WTC11 (cell line): ENCODE measurements at regions not wholly inside any gene's neighbourhood (a gene's known extent, or its start where the extent isn't known, plus 50 kb on each side); places are given as distances from the start of the nearest gene placed in this dataset.
"Not testable (repeated sequence)": the region's sequence is repeated elsewhere in the genome, so short reads cannot be mapped to it uniquely, and the experiment has no call there.

Source experiments
- ATAC-seq: fragments of 200-7000 bp; cut with Tn5 transposase; 2 replicates; pipeline ENCODE4 v1.10.0; 2021; ENCODE audit warnings: mild to moderate bottlenecking, moderate library complexity
- CTCF ChIA-PET: fragments of 300-600 bp; sonication (Branson Sonifier 250); formaldehyde crosslinking; loops from one replicate; lab custom pipeline; 2021; ENCODE audit warnings: antibody characterized with exemption; lab: Charles Lee
- POLR2A ChIA-PET: fragments of 350-600 bp; sonication (Branson Sonifier 250); formaldehyde crosslinking; loops from one replicate; lab custom pipeline; 2021; ENCODE audit warnings: antibody characterized with exemption; lab: Charles Lee
- DNase-seq: peaks from one replicate; pipeline ENCODE4 v3.0.0; 2021; ENCODE audit warnings: low spot score
- H3K27ac Mint-ChIP-seq: 2 replicates; pipeline ENCODE4 v1.8.0; 2021; ENCODE audit warnings: mixed read lengths
- H3K27me3 Mint-ChIP-seq: 2 replicates; pipeline ENCODE4 v1.8.0; 2021; ENCODE audit warnings: low read depth, mild to moderate bottlenecking, moderate library complexity, mixed read lengths
- H3K36me3 Mint-ChIP-seq: 2 replicates; pipeline ENCODE4 v1.8.0; 2021; ENCODE audit warnings: mixed read lengths
- H3K4me1 Mint-ChIP-seq: 2 replicates; pipeline ENCODE4 v1.8.0; 2022; ENCODE audit warnings: mixed read lengths
- H3K4me3 Mint-ChIP-seq: 2 replicates; pipeline ENCODE4 v1.8.0; 2021; ENCODE audit warnings: mild to moderate bottlenecking, moderate library complexity, mixed read lengths
- H3K9me3 Mint-ChIP-seq: 2 replicates; pipeline ENCODE4 v1.8.0; 2021; ENCODE audit warnings: mixed read lengths
- ATF1 ChIP-seq: sonication (generic); formaldehyde crosslinking; IDR thresholded peaks from 2 replicates; pipeline ENCODE4 v1.8.1; 2023; ENCODE audit warnings: mild to moderate bottlenecking, moderate library complexity, missing genetic modification reagents
- ATF3 ChIP-seq: sonication (generic); formaldehyde crosslinking; conservative IDR thresholded peaks from 2 replicates; pipeline ENCODE4 v1.8.1; 2022; ENCODE audit warnings: mild to moderate bottlenecking, missing genetic modification reagents
- E2F1 ChIP-seq: sonication (generic); formaldehyde crosslinking; IDR thresholded peaks from 2 replicates; pipeline ENCODE4 v1.8.0; 2022; ENCODE audit warnings: mild to moderate bottlenecking, missing genetic modification reagents
- E2F5 ChIP-seq: sonication (generic); formaldehyde crosslinking; IDR thresholded peaks from 2 replicates; pipeline ENCODE4 v1.8.1; 2022; ENCODE audit warnings: mild to moderate bottlenecking, moderate library complexity, missing genetic modification reagents
- EMX1 ChIP-seq: fragments of 250-450 bp; sonication (Bioruptor Pico); IDR thresholded peaks from 2 replicates; pipeline ENCODE4 v1.8.0; 2021; ENCODE audit warnings: mild to moderate bottlenecking
- MAX ChIP-seq: sonication (generic); formaldehyde crosslinking; IDR thresholded peaks from 2 replicates; pipeline ENCODE4 v1.8.0; 2022; ENCODE audit warnings: mild to moderate bottlenecking, missing genetic modification reagents
- MXD4 ChIP-seq: fragments of 250-450 bp; sonication (Bioruptor Pico); IDR thresholded peaks from 2 replicates; pipeline ENCODE4 v1.8.0; 2021; ENCODE audit warnings: mild to moderate bottlenecking, moderate library complexity, borderline replicate concordance
- MYBL2 ChIP-seq: sonication (generic); formaldehyde crosslinking; IDR thresholded peaks from 2 replicates; pipeline ENCODE4 v1.8.1; 2023; ENCODE audit warnings: mild to moderate bottlenecking, moderate library complexity, missing genetic modification reagents
- OVOL2 ChIP-seq: fragments of 250-450 bp; sonication (Bioruptor Pico); IDR thresholded peaks from 2 replicates; pipeline ENCODE4 v1.9.0; 2021; ENCODE audit warnings: mild to moderate bottlenecking, borderline replicate concordance
- ZNF138 ChIP-seq: sonication (generic); formaldehyde crosslinking; conservative IDR thresholded peaks from 2 replicates; pipeline ENCODE4 v1.8.1; 2022; ENCODE audit warnings: mild to moderate bottlenecking, moderate library complexity, missing genetic modification reagents
- ZNF219 ChIP-seq: sonication (generic); formaldehyde crosslinking; IDR thresholded peaks from 2 replicates; pipeline ENCODE4 v1.8.0; 2023; ENCODE audit warnings: missing genetic modification reagents, mild to moderate bottlenecking, borderline replicate concordance
- ZNF281 ChIP-seq: sonication (generic); formaldehyde crosslinking; IDR thresholded peaks from 2 replicates; pipeline ENCODE4 v1.8.0; 2023; ENCODE audit warnings: mild to moderate bottlenecking, missing genetic modification reagents
- ZNF425 ChIP-seq: fragments of 250-450 bp; sonication (Bioruptor Pico); conservative IDR thresholded peaks from 2 replicates; pipeline ENCODE4 v1.9.0; 2021; ENCODE audit warnings: mild to moderate bottlenecking
- ZNF512 ChIP-seq: sonication (generic); formaldehyde crosslinking; IDR thresholded peaks from 2 replicates; pipeline ENCODE4 v1.8.1; 2022; ENCODE audit warnings: missing genetic modification reagents, borderline replicate concordance

- ATAC-seq (no peak), DNase-seq (no peak)
- TF ChIP-seq E2F5 (CRISPR knock-in tag) = no peak
- no peak for TF ChIP-seq EMX1 (CRISPR knock-in tag)
- POLR2A ChIA-PET = no interaction called here
- H3K27ac Mint-ChIP-seq = peak overlapping the region; percentile 68; the same call in 1 of the 2 replicates
- H3K27me3 Mint-ChIP-seq = no peaks in the 10 kb centered on the region
- peaks cover 27% of the 10 kb centered on the region for H3K4me1 Mint-ChIP-seq
- no peaks in the 10 kb centered on the region for H3K9me3 Mint-ChIP-seq
- no peak overlapping the region for H3K4me3 Mint-ChIP-seq
- CTCF ChIA-PET = no interaction called here
- H3K36me3 Mint-ChIP-seq = no peaks in the 10 kb centered on the region
Observed at GRCh38 chr16:29320274-29320999, 86.1 kb downstream of the NPIPB11 start.

GRCh38 chr16:29319726-29320125 lies 86.8 kb downstream of the NPIPB11 start:
- Mint-ChIP-seq H3K4me1 (peaks cover 27% of the 10 kb centered on the region), H3K4me3 (no peak overlapping the region), H3K27me3 (no peaks in the 10 kb centered on the region), H3K9me3 (no peaks in the 10 kb centered on the region), H3K27ac (no peak overlapping the region), H3K36me3 (no peaks in the 10 kb centered on the region)
- no peak for TF ChIP-seq ATF3
- no peak for TF ChIP-seq ZNF425 (CRISPR knock-in tag)
- TF ChIP-seq E2F1 = no peak
- TF ChIP-seq ZNF219 (CRISPR knock-in tag) = no peak
- no peak for TF ChIP-seq ZNF512
- TF ChIP-seq ZNF138 (CRISPR knock-in tag) = no peak
- no peak for TF ChIP-seq MYBL2 (CRISPR knock-in tag)
- no peak for TF ChIP-seq ZNF281 (CRISPR knock-in tag)
- TF ChIP-seq MAX (CRISPR knock-in tag) = no peak
- TF ChIP-seq OVOL2 (CRISPR knock-in tag) = no peak
- no peak for TF ChIP-seq ATF1 (CRISPR knock-in tag)
- no peak for TF ChIP-seq MXD4 (CRISPR knock-in tag)
- DNase-seq (no peak), ATAC-seq (no peak)
- ChIA-PET POLR2A (no interaction called here), CTCF (interaction anchor here (0.6 kb wide), 1 partner anchor 305 kb away, joined by 3 read pairs; no protein-coding TSS in a partner anchor)

GRCh38 chr16:29318561-29318968 lies 87.9 kb downstream of the NPIPB11 start:
- not testable (repeated sequence) for H3K9me3 Mint-ChIP-seq, H3K27ac Mint-ChIP-seq

More at GRCh38 chr16:29318561-29318968, 87.9 kb downstream of the NPIPB11 start:
- H3K4me1 Mint-ChIP-seq = peaks cover 27% of the 10 kb centered on the region
- H3K36me3 Mint-ChIP-seq, H3K27me3 Mint-ChIP-seq, CTCF ChIA-PET, POLR2A ChIA-PET, DNase-seq, H3K4me3 Mint-ChIP-seq, ATAC-seq: not testable (repeated sequence)
